Natural killer cell (primary cell): ENCODE measurements at regions not wholly inside any gene's neighbourhood (a gene's known extent, or its start where the extent isn't known, plus 50 kb on each side); places are given as distances from the start of the nearest gene placed in this dataset.
"Not testable (repeated sequence)": the region's sequence is repeated elsewhere in the genome, so short reads cannot be mapped to it uniquely, and the experiment has no call there.

Experiments used
- ATAC-seq, 3 donors: fragments of 150-1000 bp in 2 of 3; fragments of 200-7000 bp in 1 of 3; cut with Tn5 transposase; 1 replicate in 1 of 3; 2 replicates in 2 of 3; pipeline ENCODE4 v1.10.0; 2021; ENCODE audit warnings: mild to moderate bottlenecking in 2 of 3, moderate library complexity in 2 of 3
- DNase-seq, 2 donors: peaks; one replicate each; pipeline versions ENCODE4 v3.0.0 to v3.0.0-alpha.2; 2013 to 2021; ENCODE audit warnings: mixed read lengths in 1 of 2
- H3K27ac ChIP-seq: one replicate; pipeline ENCODE4 v1.5.1; 2013; ENCODE audit warnings: mild to moderate bottlenecking, low read length
- H3K27me3 ChIP-seq: one replicate; pipeline ENCODE4 v1.6.1; 2013; ENCODE audit warnings: low read length; ENCODE audit not compliant: control insufficient read depth, insufficient read depth
- H3K36me3 ChIP-seq: one replicate; pipeline ENCODE4 v1.6.1; 2013; ENCODE audit warnings: low read length; ENCODE audit not compliant: control insufficient read depth, insufficient read depth
- H3K4me1 ChIP-seq: one replicate; pipeline ENCODE4 v1.6.1; 2013; ENCODE audit warnings: low read length; ENCODE audit not compliant: control insufficient read depth, insufficient read depth
- H3K4me3 ChIP-seq: one replicate; pipeline ENCODE4 v1.5.1; 2013; ENCODE audit warnings: low read length
- H3K9me3 ChIP-seq: one replicate; pipeline ENCODE4 v1.6.1; 2013; ENCODE audit warnings: low read length; ENCODE audit not compliant: control insufficient read depth, insufficient read depth
- H3K27ac Mint-ChIP-seq, 2 donors: one replicate each; pipeline ENCODE4 v1.8.0; 2022; ENCODE audit warnings: mild to moderate bottlenecking in 2 of 2, mixed read lengths in 2 of 2, moderate library complexity in 1 of 2
- H3K27me3 Mint-ChIP-seq, 2 donors: one replicate each; pipeline ENCODE4 v1.8.0; 2022; ENCODE audit warnings: low read depth in 2 of 2, mixed read lengths in 2 of 2
- H3K36me3 Mint-ChIP-seq: one replicate; pipeline ENCODE4 v1.8.0; 2022; ENCODE audit warnings: mixed read lengths
- H3K4me1 Mint-ChIP-seq, 2 donors: one replicate each; pipeline ENCODE4 v1.8.0; 2022; ENCODE audit warnings: mixed read lengths in 2 of 2
- H3K4me3 Mint-ChIP-seq: one replicate; pipeline ENCODE4 v1.8.0; 2022; ENCODE audit warnings: mild to moderate bottlenecking, moderate library complexity, mixed read lengths
- H3K9me3 Mint-ChIP-seq, 2 donors: one replicate each; pipeline ENCODE4 v1.8.0; 2022; ENCODE audit warnings: mixed read lengths in 2 of 2
- CTCF ChIP-seq: fragments of 200-600 bp; IDR thresholded peaks from one replicate; pipeline ENCODE4 v1.8.0; 2022; ENCODE audit warnings: antibody characterized with exemption
- WGBS: methylation state at CpG from one replicate; pipeline ENCODE4 v1.1.7; 2013; ENCODE audit warnings: missing lambda C conversion rate; ENCODE audit not compliant: insufficient coverage; 5-methylcytosine and 5-hydroxymethylcytosine counted together
- intact Hi-C: fragments of 100-400 bp; cut with micrococcal nuclease; formaldehyde crosslinking; loops from one replicate; pipeline ENCODE4 v1.14.2; 2022

DNA sequence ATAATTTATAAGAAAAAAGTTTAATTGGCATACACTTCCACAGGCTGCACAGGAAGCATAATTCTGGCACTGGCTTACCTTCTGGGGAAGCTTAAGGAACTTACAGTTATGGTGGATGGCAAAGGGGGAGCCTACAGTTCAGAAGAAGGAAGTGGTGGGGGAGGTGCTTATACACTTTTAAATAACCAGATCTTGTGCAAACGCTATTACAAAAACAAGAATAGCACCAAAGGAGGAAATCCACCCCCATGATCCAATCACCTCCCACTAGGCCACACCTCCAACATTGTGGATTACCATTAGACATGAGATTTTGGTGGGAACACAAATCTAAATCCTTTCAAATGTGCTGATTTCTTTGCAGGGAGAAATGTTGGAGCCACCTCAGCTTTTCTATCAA, 287.7 kb downstream of the CPXCR1 start:
- no peaks in the 10 kb centered on the region for H3K4me1 ChIP-seq
- Mint-ChIP-seq H3K4me1 (no peaks in the 10 kb centered on the region), H3K27ac (no peak overlapping the region), H3K4me3 (no peak overlapping the region), H3K27me3 (no peaks in the 10 kb centered on the region), H3K36me3 (no peaks in the 10 kb centered on the region), H3K9me3 (peaks cover 2 to 7% of the 10 kb centered on the region in 2 donors)
- H3K4me3 ChIP-seq = no peak overlapping the region
- no peaks in the 10 kb centered on the region for H3K36me3 ChIP-seq
- intact Hi-C loops = no loop called here
- ATAC-seq (no peak), DNase-seq (no peak)
- no CpG with 5 or more reads among the region's 1 CpG for WGBS
- TF ChIP-seq CTCF = no peak
- no peaks in the 10 kb centered on the region for H3K27me3 ChIP-seq
- no peak overlapping the region for H3K27ac ChIP-seq
- H3K9me3 ChIP-seq = no peaks in the 10 kb centered on the region

DNA sequence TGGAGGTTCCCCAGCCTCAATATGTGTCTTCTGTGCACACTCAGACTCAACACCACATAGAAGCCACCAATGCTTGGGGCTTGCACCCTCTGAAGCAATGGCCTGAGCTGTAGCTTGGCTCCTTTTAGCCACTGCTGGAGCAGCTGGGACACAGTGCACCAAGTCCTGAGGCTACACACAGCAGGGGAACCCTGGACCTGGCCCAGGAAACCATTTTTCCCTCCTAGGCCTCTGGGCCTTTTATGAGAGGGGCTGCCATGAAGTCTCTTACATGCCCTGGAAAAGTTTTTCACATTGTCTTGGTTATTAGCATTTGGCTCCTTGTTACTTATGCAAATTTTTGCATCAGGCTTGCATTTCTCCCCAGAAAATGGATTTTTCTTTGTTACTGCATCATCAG, 306.2 kb downstream of the CPXCR1 start:
- peaks cover 0 to 12% of the 10 kb centered on the region in 2 donors for H3K9me3 Mint-ChIP-seq
- no peak overlapping the region for H3K27ac Mint-ChIP-seq
- intact Hi-C loops = no loop called here
- Histone ChIP-seq H3K4me3 (no peak overlapping the region), H3K36me3 (no peaks in the 10 kb centered on the region), H3K27me3 (no peaks in the 10 kb centered on the region), H3K27ac (no peak overlapping the region), H3K4me1 (no peaks in the 10 kb centered on the region), H3K9me3 (no peaks in the 10 kb centered on the region)
- DNase-seq = no peak
- no peak for ATAC-seq
- no peak for TF ChIP-seq CTCF
- no peaks in the 10 kb centered on the region for H3K36me3 Mint-ChIP-seq
- no peaks in the 10 kb centered on the region for H3K27me3 Mint-ChIP-seq
- no peak overlapping the region for H3K4me3 Mint-ChIP-seq
- no peaks in the 10 kb centered on the region for H3K4me1 Mint-ChIP-seq

DNA sequence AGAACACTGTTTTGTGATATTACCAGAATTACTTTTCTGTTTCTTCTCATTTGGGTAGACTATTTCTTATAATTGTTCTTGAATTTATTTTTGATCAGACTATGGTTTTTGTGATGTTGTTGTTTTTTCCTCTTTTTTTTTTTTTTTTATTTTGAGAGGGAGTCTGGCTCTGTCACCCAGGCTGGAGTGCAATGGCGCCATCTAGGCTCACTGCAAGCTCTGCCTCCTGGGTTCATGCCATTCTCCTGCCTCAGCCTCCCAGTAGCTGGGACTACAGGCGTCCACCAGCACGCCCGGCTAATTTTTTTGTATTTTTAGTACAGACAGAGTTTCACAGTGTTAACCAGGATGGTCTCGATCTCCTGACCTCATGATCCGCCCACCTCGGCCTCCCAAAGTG, 352.6 kb downstream of the CPXCR1 start:
- intact Hi-C loops, H3K36me3 Mint-ChIP-seq, ATAC-seq, H3K27ac ChIP-seq, H3K9me3 ChIP-seq, DNase-seq, H3K4me3 Mint-ChIP-seq, H3K4me3 ChIP-seq, H3K4me1 ChIP-seq, H3K27me3 Mint-ChIP-seq, H3K27ac Mint-ChIP-seq, H3K36me3 ChIP-seq, H3K4me1 Mint-ChIP-seq, H3K27me3 ChIP-seq: not testable (repeated sequence)
- H3K9me3 Mint-ChIP-seq = peaks cover 0 to 10% of the 10 kb centered on the region in 2 donors
- WGBS = 90% methylated on average over 7 of the region's 7 CpGs

DNA sequence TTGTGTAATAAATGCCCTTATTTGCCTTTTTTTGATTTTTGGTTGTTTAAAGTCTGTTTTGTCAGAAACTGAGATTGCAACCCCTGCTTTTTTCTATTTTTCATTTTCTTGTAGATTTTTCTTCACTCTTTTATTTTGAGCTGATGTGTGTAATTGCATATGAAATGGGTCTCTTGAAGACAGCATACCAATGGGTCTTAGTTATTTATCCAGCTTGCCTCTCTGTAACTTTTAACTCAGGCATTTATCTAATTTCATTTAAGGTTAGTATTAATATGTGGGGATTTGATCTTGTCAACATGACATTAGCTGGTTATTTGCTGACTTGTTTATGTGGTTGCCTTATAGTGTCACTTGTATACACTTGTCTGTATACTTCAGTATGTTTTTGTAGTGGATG, 378.0 kb downstream of the CPXCR1 start:
- intact Hi-C loops = no loop called here
- no peak for ATAC-seq

More for the DNA sequence above, 378.0 kb downstream of the CPXCR1 start:
- Histone ChIP-seq H3K9me3 (peaks cover 14% of the 10 kb centered on the region), H3K36me3 (no peaks in the 10 kb centered on the region), H3K4me3 (no peak overlapping the region), H3K4me1 (no peaks in the 10 kb centered on the region), H3K27me3 (no peaks in the 10 kb centered on the region), H3K27ac (no peak overlapping the region)
- Mint-ChIP-seq H3K4me3 (no peak overlapping the region), H3K9me3 (peaks cover 6 to 15% of the 10 kb centered on the region in 2 donors), H3K4me1 (no peaks in the 10 kb centered on the region), H3K36me3 (no peaks in the 10 kb centered on the region), H3K27me3 (no peaks in the 10 kb centered on the region), H3K27ac (no peak overlapping the region)
- DNase-seq = no peak
- TF ChIP-seq CTCF = no peak
